Skeletal muscle satellite cell (primary cell): ENCODE measurements at regions not wholly inside any gene's neighbourhood (a gene's known extent, or its start where the extent isn't known, plus 50 kb on each side); places are given as distances from the start of the nearest gene placed in this dataset.

Source experiments
- H3K27me3 ChIP-seq: 2 replicates; pipeline ENCODE4 v1.7.0; 2013; ENCODE audit warnings: low read length; ENCODE audit not compliant: control insufficient read depth, insufficient read depth
- H3K36me3 ChIP-seq: 2 replicates; pipeline ENCODE4 v1.7.0; 2013; ENCODE audit warnings: mild to moderate bottlenecking, control low read depth, low read length; ENCODE audit not compliant: insufficient read depth
- H3K4me1 ChIP-seq: 2 replicates; pipeline ENCODE4 v1.7.0; 2013; ENCODE audit warnings: low read length; ENCODE audit not compliant: control insufficient read depth, insufficient read depth
- H3K4me2 ChIP-seq: 2 replicates; pipeline ENCODE4 v1.7.0; 2013; ENCODE audit warnings: mild to moderate bottlenecking, low read length
- H3K4me3 ChIP-seq: 2 replicates; pipeline ENCODE4 v1.7.0; 2013; ENCODE audit warnings: low read length
- H3K9ac ChIP-seq: 2 replicates; pipeline ENCODE4 v1.7.0; 2013; ENCODE audit warnings: mild to moderate bottlenecking, low read depth, low read length, moderate library complexity
- H3K9me3 ChIP-seq: replicated peaks from 2 replicates; pipeline ENCODE4 v1.7.0; 2013; ENCODE audit warnings: mild to moderate bottlenecking, control low read depth, low read length

- H3K9ac ChIP-seq = peak overlapping the region; percentile 71
- H3K4me3 ChIP-seq = no peak overlapping the region
- H3K4me2 ChIP-seq = peak overlapping the region; percentile 71
- H3K4me1 ChIP-seq = peaks cover 33% of the 10 kb centered on the region
- no peaks in the 10 kb centered on the region for H3K36me3 ChIP-seq
- H3K9me3 ChIP-seq = no peaks in the 10 kb centered on the region
- no peaks in the 10 kb centered on the region for H3K27me3 ChIP-seq
Measured at GRCh38 chr14:58731465-58732293, 93.9 kb downstream of the DACT1 start.

DNA sequence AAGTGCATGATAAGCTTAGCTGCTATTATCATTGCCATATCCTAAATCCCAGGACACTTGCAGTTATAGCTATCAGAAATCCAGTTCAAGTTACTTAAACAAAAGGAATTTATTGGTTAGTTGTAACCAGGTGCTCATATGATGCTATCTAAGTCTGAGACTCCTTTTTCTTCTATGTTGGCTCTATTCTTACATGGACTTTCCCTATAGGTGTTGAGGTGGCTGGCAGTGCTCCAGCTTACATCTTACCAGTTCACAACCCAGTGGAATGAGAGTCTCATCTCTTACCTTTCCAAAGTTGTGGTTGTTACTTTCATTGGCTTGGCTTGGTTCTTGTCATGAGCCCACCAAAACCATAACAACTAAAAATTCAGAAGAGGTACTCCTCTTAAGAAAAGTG, 94.6 kb downstream of the DACT1 start:
- Histone ChIP-seq H3K4me1 (peaks cover 38% of the 10 kb centered on the region), H3K4me3 (no peak overlapping the region), H3K4me2 (no peak overlapping the region), H3K9me3 (no peaks in the 10 kb centered on the region), H3K9ac (peak overlapping the region; percentile 55), H3K27me3 (no peaks in the 10 kb centered on the region), H3K36me3 (no peaks in the 10 kb centered on the region)

GRCh38 chr14:58733451-58734208, 95.9 kb downstream of the DACT1 start:
- Histone ChIP-seq H3K4me2 (no peak overlapping the region), H3K27me3 (no peaks in the 10 kb centered on the region), H3K4me3 (no peak overlapping the region), H3K9ac (no peak overlapping the region), H3K4me1 (peaks cover 49% of the 10 kb centered on the region), H3K36me3 (no peaks in the 10 kb centered on the region), H3K9me3 (no peaks in the 10 kb centered on the region)

GRCh38 chr14:58735596-58735995, 97.8 kb downstream of the DACT1 start:
- Histone ChIP-seq H3K4me3 (no peak overlapping the region), H3K4me2 (no peak overlapping the region), H3K4me1 (peaks cover 57% of the 10 kb centered on the region), H3K9me3 (no peaks in the 10 kb centered on the region), H3K36me3 (no peaks in the 10 kb centered on the region), H3K9ac (no peak overlapping the region), H3K27me3 (no peaks in the 10 kb centered on the region)

GRCh38 chr14:58736606-58737005, 98.8 kb downstream of the DACT1 start:
- no peaks in the 10 kb centered on the region for H3K36me3 ChIP-seq
- H3K4me2 ChIP-seq = no peak overlapping the region
- no peaks in the 10 kb centered on the region for H3K27me3 ChIP-seq
- H3K4me1 ChIP-seq = peaks cover 50% of the 10 kb centered on the region
- no peaks in the 10 kb centered on the region for H3K9me3 ChIP-seq
- H3K9ac ChIP-seq = no peak overlapping the region
- no peak overlapping the region for H3K4me3 ChIP-seq

DNA sequence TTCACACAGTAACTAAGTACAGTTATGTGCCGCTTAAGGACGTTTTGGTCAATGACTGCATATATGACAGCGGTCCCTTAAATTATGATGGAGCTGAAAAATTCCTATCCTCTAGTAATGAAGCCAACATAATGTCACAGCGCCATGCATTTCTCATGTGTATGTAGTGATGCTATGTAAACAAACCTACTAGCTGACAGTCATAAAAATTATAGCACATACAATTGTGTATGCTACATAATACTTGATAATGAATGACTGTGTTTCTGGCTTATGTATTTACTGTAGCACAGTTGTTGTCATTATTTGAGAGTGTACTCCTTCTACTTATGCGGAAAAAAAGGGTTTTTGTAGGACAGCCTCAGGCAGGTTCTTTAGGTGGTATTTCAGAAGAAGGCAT, 99.7 kb downstream of the DACT1 start:
- Histone ChIP-seq H3K9me3 (no peaks in the 10 kb centered on the region), H3K4me1 (peaks cover 42% of the 10 kb centered on the region), H3K27me3 (no peaks in the 10 kb centered on the region), H3K4me3 (no peak overlapping the region), H3K4me2 (no peak overlapping the region), H3K9ac (peak overlapping the region; percentile 29), H3K36me3 (no peaks in the 10 kb centered on the region)

DNA sequence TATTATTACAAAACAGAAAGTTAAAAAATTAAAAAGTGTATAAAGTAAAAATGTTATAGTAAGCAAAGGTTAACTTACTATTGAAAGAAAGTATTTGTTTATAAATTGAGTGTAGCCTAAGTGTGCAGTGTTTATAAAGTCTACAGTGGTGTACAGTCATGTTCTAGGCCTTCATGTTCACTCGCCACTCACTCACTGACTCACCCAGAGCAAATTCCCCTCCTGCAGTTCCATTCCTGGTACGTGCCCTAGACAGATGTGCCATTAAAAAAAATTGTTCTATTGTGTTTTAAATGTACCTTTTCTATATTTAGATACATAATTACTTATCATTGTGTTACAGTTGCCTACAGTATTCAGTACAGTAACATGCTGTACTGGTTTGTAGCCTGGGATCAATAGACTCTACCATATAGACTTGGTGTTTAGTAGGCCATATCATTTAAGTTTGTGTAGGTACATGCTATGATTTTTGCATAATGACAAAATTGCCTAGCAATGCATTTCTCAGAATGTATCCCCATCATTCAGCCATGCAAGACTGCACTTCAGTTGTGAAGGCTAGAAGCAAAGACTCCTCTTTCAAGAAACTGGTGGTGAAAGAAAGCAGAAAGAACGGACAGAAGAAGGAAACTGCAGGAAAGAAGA, 100.6 kb downstream of the DACT1 start:
- H3K36me3 ChIP-seq = no peaks in the 10 kb centered on the region
- H3K4me1 ChIP-seq = peaks cover 35% of the 10 kb centered on the region
- no peaks in the 10 kb centered on the region for H3K27me3 ChIP-seq
- H3K9me3 ChIP-seq = no peaks in the 10 kb centered on the region
- peak overlapping the region; percentile 48 for H3K4me2 ChIP-seq
- H3K9ac ChIP-seq = peak overlapping the region; percentile 47
- H3K4me3 ChIP-seq = peak overlapping the region; percentile 13

- H3K4me1 ChIP-seq = peaks cover 35% of the 10 kb centered on the region
- peak overlapping the region; percentile 47 for H3K9ac ChIP-seq
- no peaks in the 10 kb centered on the region for H3K36me3 ChIP-seq
- H3K4me2 ChIP-seq = peak overlapping the region; percentile 48
- no peaks in the 10 kb centered on the region for H3K27me3 ChIP-seq
- no peaks in the 10 kb centered on the region for H3K9me3 ChIP-seq
- no peak overlapping the region for H3K4me3 ChIP-seq
Measured at GRCh38 chr14:58738876-58739275, 101.1 kb downstream of the DACT1 start.

DNA sequence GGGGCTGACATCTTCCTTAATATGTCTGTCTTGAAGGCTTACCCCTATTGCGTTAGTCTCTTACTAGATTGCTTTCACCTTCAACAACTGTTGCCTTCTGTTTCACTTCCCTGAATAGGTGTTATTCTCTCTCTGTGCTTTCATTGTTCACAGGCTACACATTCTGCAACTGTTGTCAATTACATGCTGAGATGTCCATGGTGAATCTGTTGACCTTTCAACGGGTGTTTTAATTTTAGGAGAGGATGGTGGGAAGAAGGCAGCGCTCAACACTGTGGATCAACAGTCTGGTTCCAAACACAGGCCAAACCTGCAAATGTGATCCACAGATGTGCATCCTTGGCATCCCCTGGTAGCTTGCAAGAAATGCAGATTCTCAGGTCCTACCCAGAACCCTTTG, 101.9 kb downstream of the DACT1 start:
- H3K27me3 ChIP-seq = no peaks in the 10 kb centered on the region
- no peak overlapping the region for H3K9ac ChIP-seq
- peaks cover 35% of the 10 kb centered on the region for H3K4me1 ChIP-seq
- no peaks in the 10 kb centered on the region for H3K9me3 ChIP-seq
- no peak overlapping the region for H3K4me2 ChIP-seq
- H3K36me3 ChIP-seq = no peaks in the 10 kb centered on the region
- H3K4me3 ChIP-seq = no peak overlapping the region

DNA sequence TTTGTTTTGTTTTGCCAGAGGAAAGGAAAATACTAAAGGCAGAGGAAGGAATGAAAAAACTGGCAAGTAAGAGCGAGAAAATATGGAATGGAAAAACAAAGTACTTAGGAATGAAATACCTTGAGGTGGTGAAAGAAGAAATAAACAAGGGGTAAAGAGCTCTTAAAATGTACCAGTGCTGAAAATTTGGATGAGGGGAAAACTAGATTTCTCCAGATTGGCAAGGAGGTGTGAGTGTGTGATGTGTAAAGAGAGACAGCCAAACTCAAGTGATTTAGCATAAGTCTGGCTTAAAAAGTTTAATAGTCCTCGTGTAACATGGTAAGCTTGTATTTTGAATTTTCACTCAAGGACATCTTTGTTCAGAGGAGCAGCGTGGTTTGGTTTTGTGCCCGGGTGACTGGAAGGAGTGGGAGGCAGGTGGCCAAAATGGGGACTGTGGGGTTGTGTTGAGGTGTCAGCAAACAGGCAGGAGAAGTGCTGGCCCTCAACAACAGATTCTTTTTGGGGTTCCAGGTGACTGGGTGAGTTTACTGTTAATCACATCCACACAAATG, 102.7 kb downstream of the DACT1 start:
- Histone ChIP-seq H3K27me3 (no peaks in the 10 kb centered on the region), H3K9me3 (no peaks in the 10 kb centered on the region), H3K4me2 (no peak overlapping the region), H3K36me3 (no peaks in the 10 kb centered on the region), H3K4me1 (peaks cover 35% of the 10 kb centered on the region), H3K4me3 (no peak overlapping the region), H3K9ac (no peak overlapping the region)

- H3K4me2 ChIP-seq = no peak overlapping the region
- H3K9me3 ChIP-seq = no peaks in the 10 kb centered on the region
- H3K4me1 ChIP-seq = peaks cover 45% of the 10 kb centered on the region
- H3K4me3 ChIP-seq = no peak overlapping the region
- H3K36me3 ChIP-seq = no peaks in the 10 kb centered on the region
- H3K27me3 ChIP-seq = no peaks in the 10 kb centered on the region
- no peak overlapping the region for H3K9ac ChIP-seq
Measured at GRCh38 chr14:58744801-58745394, 107.1 kb downstream of the DACT1 start.
